Mucosa of descending colon (tissue), 3 donors: ENCODE measurements at regions not wholly inside any gene's neighbourhood (a gene's known extent, or its start where the extent isn't known, plus 50 kb on each side); places are given as distances from the start of the nearest gene placed in this dataset.

ENCODE experiments used
- ATAC-seq: fragments of 200-7000 bp; cut with Tn5 transposase; one replicate; pipeline ENCODE4 v1.9.1; 2020; ENCODE audit warnings: mild to moderate bottlenecking, moderate library complexity
- DNase-seq, 3 donors: peaks; one replicate each; pipeline ENCODE4 v3.0.0-alpha.2; 2020
- H3K36me3 ChIP-seq: fragments of 200-600 bp; one replicate; pipeline ENCODE4 v1.8.0; 2021; ENCODE audit warnings: low read depth, mild to moderate bottlenecking
- H3K4me1 ChIP-seq: fragments of 200-600 bp; one replicate; pipeline ENCODE4 v1.8.0; 2021; ENCODE audit warnings: low read depth, mild to moderate bottlenecking
- H3K4me3 ChIP-seq: fragments of 200-600 bp; one replicate; pipeline ENCODE4 v1.8.0; 2021; ENCODE audit warnings: mild to moderate bottlenecking
- H3K9me3 ChIP-seq: fragments of 200-600 bp; one replicate; pipeline ENCODE4 v1.8.0; 2021; ENCODE audit warnings: mild to moderate bottlenecking
- intact Hi-C, 2 donors: fragments of 100-400 bp; cut with DNase I in 1 of 2; cut with micrococcal nuclease in 1 of 2; formaldehyde crosslinking; loops; one replicate each; pipeline versions ENCODE4 v1.11.0 to v1.11.1; 2022; cut with DNase I, micrococcal nuclease
- TF ChIP-seq, protein P1 (sequence below): fragments of 200-600 bp; IDR thresholded peaks from one replicate; pipeline ENCODE4 v1.8.0; 2022; ENCODE audit warnings: antibody characterized with exemption, mild to moderate bottlenecking
- donor health status: DM: no; HTN: no; CAD: no; lungs with moderate emphysema.
- donor health status: DM: no; HTN: no; CAD: no.
- donor health status: DM: no; HTN: yes; CAD: no.

DNA sequence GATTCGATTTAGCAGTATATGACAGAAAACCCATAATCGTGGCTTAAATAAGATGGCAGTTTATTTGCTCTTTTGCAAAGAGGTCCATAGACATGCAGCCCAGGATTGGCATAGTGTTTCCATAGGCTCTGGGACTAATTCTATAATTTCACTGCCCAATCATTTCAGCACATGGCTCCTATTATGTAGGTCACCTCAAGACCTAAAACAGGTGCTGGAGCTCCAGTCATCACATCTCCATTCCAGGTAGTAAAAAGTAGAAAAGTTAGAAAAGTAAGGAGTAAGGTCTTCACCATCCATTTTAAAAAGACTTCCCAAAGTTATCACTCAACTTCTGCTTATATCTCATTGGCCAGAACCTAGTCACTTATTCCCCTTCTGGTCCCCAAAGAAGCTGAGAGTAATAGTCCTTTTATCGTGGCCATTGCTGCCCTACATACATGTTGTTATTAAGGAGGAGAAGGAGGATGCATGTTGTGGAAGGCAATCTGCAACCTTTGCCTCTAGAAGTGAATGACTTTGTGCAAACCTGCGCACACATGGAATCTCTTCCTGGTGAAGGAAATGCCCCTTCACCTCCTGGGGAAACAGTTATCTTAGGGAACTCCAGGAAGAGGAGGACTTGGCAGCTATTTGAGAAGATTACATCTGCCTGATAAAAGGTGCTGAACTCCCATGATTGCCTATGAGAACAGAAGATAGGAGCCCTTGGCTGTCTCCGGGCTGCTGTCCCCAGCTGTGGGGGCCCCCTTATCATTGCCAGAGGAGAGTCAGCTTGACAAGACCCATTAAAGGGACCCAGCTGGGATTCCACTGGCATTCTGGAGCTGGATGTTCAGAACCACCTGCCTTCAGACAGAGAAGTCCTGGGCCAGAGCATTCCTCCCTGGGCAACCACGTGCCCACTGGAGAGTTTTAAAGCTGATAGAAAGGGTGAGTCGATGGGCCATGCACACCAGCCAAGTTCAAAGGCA lies 330.6 kb upstream of the ZMIZ1 start:
- ATAC-seq, result no peak
- TF ChIP-seq, protein P1, sequence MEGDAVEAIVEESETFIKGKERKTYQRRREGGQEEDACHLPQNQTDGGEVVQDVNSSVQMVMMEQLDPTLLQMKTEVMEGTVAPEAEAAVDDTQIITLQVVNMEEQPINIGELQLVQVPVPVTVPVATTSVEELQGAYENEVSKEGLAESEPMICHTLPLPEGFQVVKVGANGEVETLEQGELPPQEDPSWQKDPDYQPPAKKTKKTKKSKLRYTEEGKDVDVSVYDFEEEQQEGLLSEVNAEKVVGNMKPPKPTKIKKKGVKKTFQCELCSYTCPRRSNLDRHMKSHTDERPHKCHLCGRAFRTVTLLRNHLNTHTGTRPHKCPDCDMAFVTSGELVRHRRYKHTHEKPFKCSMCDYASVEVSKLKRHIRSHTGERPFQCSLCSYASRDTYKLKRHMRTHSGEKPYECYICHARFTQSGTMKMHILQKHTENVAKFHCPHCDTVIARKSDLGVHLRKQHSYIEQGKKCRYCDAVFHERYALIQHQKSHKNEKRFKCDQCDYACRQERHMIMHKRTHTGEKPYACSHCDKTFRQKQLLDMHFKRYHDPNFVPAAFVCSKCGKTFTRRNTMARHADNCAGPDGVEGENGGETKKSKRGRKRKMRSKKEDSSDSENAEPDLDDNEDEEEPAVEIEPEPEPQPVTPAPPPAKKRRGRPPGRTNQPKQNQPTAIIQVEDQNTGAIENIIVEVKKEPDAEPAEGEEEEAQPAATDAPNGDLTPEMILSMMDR, result no peak
- Histone ChIP-seq H3K9me3 (no peaks in the 10 kb centered on the region), H3K4me1 (peaks cover 3% of the 10 kb centered on the region), H3K4me3 (no peak overlapping the region), H3K36me3 (no peaks in the 10 kb centered on the region)
- intact Hi-C loops, result no loop called here
- DNase-seq, result no peak

DNA sequence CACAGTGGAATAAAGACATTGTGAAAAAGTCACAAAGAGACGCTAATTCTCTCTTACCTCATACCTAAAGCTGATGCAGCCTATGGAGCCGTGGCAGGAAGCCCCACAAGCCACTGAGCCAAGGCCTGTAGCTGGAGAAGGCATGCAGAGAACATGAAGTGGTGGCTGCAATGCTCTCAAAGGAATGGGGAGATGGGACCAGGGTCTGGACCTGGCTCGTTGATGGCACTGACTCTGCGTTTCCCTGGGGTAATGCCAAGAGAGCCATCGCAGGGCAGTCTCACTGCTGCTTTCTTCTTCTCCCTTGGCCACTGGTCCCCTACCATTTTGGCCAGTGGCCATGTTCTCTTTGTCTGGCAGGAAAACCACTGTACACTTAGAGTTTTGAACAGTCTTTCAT lies 329.9 kb upstream of the ZMIZ1 start:
- no peaks in the 10 kb centered on the region for H3K9me3 ChIP-seq
- no peak overlapping the region for H3K4me3 ChIP-seq
- peaks cover 6% of the 10 kb centered on the region for H3K4me1 ChIP-seq
- TF ChIP-seq, protein P1, result no peak
- ATAC-seq (no peak), DNase-seq (no peak)
- intact Hi-C loops, result no loop called here
- no peaks in the 10 kb centered on the region for H3K36me3 ChIP-seq

DNA sequence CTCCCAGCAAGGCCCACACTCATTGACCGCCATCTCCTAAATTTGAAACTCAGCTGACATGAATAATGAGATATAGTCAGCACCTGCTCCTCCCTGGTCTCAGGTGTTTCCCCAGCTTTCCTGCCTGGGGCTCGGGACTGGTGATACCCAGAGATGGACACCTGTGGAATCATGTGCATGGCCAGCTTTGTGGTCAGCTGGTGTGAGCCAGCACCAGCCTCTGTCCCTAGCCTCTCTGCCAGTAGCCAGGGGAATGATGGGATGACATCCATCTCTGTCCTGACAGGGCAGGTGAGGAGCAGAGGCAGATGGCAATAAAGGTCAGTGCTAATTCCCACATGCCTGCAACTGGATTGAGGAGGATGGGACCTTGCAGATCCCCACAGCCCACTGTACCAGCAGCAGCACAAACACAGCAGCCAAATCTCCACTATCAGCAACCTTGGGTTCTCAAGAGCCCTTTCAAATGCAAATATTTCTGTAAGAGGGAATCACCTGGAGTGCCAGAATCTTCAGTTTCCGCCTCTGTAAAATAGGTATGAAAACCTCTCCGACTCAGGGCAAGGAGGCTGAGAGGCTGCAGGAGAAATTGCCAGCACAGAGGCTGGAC lies 329.2 kb upstream of the ZMIZ1 start:
- intact Hi-C loops, result no loop called here
- no peak for ATAC-seq
- TF ChIP-seq, protein P1, result no peak
- Histone ChIP-seq H3K9me3 (no peaks in the 10 kb centered on the region), H3K36me3 (no peaks in the 10 kb centered on the region), H3K4me1 (peaks cover 6% of the 10 kb centered on the region), H3K4me3 (no peak overlapping the region)
- DNase-seq, result no peak

DNA sequence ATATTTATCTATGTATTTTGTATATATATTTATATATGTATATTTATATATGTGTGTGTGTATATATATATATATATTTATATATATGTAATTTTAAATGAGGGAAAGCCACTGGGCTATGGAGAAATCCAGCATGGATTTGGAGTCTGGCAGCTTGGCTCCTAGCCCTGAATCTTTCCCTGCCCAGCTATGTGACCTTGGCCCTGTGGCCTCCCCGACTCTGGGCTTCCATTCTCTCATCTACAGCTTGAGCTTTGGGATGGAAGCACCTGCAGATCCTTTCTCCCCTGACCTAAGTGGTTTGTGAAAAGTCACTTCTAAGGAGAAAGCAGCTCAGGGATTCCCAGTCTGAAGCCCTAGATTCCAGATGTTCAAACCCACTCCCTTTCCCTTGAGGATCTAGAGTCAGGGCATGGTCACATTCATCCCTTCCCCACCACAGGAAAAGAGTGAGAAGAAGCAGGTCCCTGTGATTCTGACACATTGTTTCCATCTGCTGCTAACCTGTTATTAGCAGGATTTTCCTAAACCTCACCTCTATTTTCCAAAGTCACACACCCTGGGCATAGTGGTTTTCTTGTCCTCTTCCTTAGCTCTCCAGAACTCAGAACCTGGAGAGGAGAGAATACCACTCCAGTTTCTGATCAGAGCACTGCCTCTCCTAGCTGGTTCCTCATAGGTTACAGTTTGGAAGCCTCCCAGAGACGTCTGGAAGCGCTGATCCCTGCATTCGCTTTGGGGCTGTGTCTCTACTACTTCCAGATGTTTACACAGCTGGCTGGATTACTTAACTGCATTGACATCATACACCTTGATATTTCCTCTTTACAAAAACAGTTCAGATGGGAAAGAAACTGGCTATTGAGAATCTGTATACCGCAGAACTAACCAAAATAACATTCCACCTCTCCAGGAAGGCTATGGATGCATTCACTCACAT lies 327.5 kb upstream of the ZMIZ1 start:
- TF ChIP-seq, protein P1, result no peak
- intact Hi-C loops, result no loop called here
- H3K4me1 ChIP-seq, result peaks cover 6% of the 10 kb centered on the region
- DNase-seq, result no peak
- ATAC-seq, result no peak
- H3K4me3 ChIP-seq, result no peak overlapping the region
- no peaks in the 10 kb centered on the region for H3K36me3 ChIP-seq
- H3K9me3 ChIP-seq, result no peaks in the 10 kb centered on the region

DNA sequence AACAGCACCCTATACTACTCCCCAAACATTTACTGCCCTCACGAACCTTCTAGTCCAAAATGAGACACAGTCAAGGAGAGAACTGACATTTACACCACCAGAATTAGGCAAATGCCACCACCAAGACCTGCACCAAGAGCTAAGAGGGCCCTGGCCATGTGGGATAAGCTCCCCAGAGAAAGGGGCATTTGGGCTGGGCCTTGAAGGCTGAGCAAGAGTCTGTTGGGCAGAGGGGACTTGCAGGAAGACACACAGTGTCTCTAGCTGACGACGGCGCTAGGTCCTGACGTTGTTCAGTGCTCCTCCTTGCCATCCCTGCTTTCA lies 326.4 kb upstream of the ZMIZ1 start:
- intact Hi-C loops, result no loop called here
- Histone ChIP-seq H3K4me3 (no peak overlapping the region), H3K4me1 (peaks cover 6% of the 10 kb centered on the region), H3K9me3 (no peaks in the 10 kb centered on the region), H3K36me3 (no peaks in the 10 kb centered on the region)
- DNase-seq (no peak), ATAC-seq (no peak)
- TF ChIP-seq, protein P1, result no peak
